GM12878 (cell line): ENCODE measurements at regions not wholly inside any gene's neighbourhood (a gene's known extent, or its start where the extent isn't known, plus 50 kb on each side); places are given as distances from the start of the nearest gene placed in this dataset.

ENCODE experiments used
- BCL3 ChIP-seq: IDR thresholded peaks from 2 replicates; pipeline ENCODE4 v1.6.1; 2011; ENCODE audit warnings: borderline replicate concordance, low read depth, mild to moderate bottlenecking, moderate library complexity, low read length; ENCODE audit not compliant: insufficient read depth, poor library complexity, severe bottlenecking
- CTCF ChIP-seq, 3 experiments: IDR thresholded peaks in 2 of 3; conservative IDR thresholded peaks in 1 of 3; 2 replicates each; pipeline ENCODE4 v1.5.1; 2011; ENCODE audit warnings: low read depth in 3 of 3, low read length in 3 of 3, mild to moderate bottlenecking in 3 of 3, control low read depth in 2 of 3, moderate library complexity in 2 of 3, inconsistent platforms in 1 of 3, mixed read lengths in 1 of 3; ENCODE audit not compliant: control insufficient read depth in 2 of 3, insufficient read depth in 1 of 3; ENCODE audit errors: extremely low read depth in 1 of 3
- CUX1 ChIP-seq: IDR thresholded peaks from 2 replicates; pipeline ENCODE4 v1.6.1; 2012; ENCODE audit warnings: improper control_type of control experiment, low read depth, low read length; ENCODE audit not compliant: insufficient replicate concordance
- ETV6 ChIP-seq, 2 experiments: fragments of 450-650 bp in 1 of 2; IDR thresholded peaks in 1 of 2; conservative IDR thresholded peaks in 1 of 2; 2 replicates each; pipeline ENCODE4 v1.6.1; 2014; ENCODE audit warnings: antibody characterized with exemption in 1 of 2, borderline replicate concordance in 1 of 2, low read depth in 1 of 2, mild to moderate bottlenecking in 1 of 2, moderate library complexity in 1 of 2
- HSF1 ChIP-seq: fragments of 150-350 bp; IDR thresholded peaks from 2 replicates; pipeline ENCODE4 v1.6.1; 2014; ENCODE audit warnings: mild to moderate bottlenecking, low read depth, low read length
- SRF ChIP-seq, 2 experiments: IDR thresholded peaks; 2 replicates each; pipeline ENCODE4 v1.6.1; 2011; ENCODE audit warnings: low read depth in 2 of 2, low read length in 2 of 2, mild to moderate bottlenecking in 1 of 2, moderate library complexity in 1 of 2

- no peak for TF ChIP-seq CUX1
- TF ChIP-seq SRF (IDR thresholded peaks at IDR 0.05; ENCODE audit: low read depth in 2 of 2, low read length in 2 of 2), result no peak
- no peak for TF ChIP-seq HSF1
- TF ChIP-seq CTCF (IDR thresholded peaks at IDR 0.05 in 2 of 3, conservative IDR thresholded peaks at IDR 0.05 in 1 of 3; ENCODE audit: control insufficient read depth in 2 of 3, extremely low read depth in 1 of 3, insufficient read depth in 1 of 3, low read depth in 3 of 3, low read length in 3 of 3), result no peak
- no peak for TF ChIP-seq ETV6 (conservative IDR thresholded peaks at IDR 0.05 in 1 of 2, IDR thresholded peaks at IDR 0.05 in 1 of 2; ENCODE audit: borderline replicate concordance in 1 of 2, low read depth in 1 of 2)
- TF ChIP-seq BCL3, result no peak
Observed at GRCh38 chr4:11216520-11216919, 212.2 kb downstream of the HS3ST1 start (continued).
